ENCODE measurements at regions not wholly inside any gene's neighbourhood (a gene's known extent, or its start where the extent isn't known, plus 50 kb on each side); places are given as distances from the start of the nearest gene placed in this dataset.
A peak's percentile ranks its signal among the peaks of the same experiment; 100 is the strongest.

GRCh38 chr2:8414946-8415879 lies 266.6 kb upstream of the ID2 start:
- Histone ChIP-seq H3K27ac (ENCODE audit: low read depth in 1 of 2, low read length in 2 of 2) (peak overlapping the region; percentile 26 to 74), H3K36me3 (replicated peaks in 1 of 2; ENCODE audit: control insufficient read depth in 1 of 2, insufficient read depth in 2 of 2, low read length in 2 of 2) (no peaks in the 10 kb centered on the region), H3K4me1 (ENCODE audit: control insufficient read depth in 1 of 2, insufficient read depth in 2 of 2, low read length in 2 of 2) (peaks cover 48 to 54% of the 10 kb centered on the region in 2 donors), H3K4me3 (replicated peaks in 1 of 3; ENCODE audit: low read depth in 2 of 3, low read length in 3 of 3) (peak overlapping the region in 1 of 3 experiments; percentile 41), H3K9ac (ENCODE audit: insufficient read depth, low read length, poor library complexity, severe bottlenecking) (no peak overlapping the region), H2AFZ (ENCODE audit: insufficient read depth, low read depth, low read length, poor library complexity, severe bottlenecking) (peak overlapping the region; percentile 19), H3K79me2 (ENCODE audit: insufficient read depth, low read length) (no peaks in the 10 kb centered on the region), H3K4me2 (replicated peaks; ENCODE audit: extremely low read depth, low read length, poor library complexity, severe bottlenecking) (peak overlapping the region; percentile 58), H4K20me1 (ENCODE audit: insufficient read depth, low read length) (no peaks in the 10 kb centered on the region), H3K9me3 (replicated peaks in 1 of 2; ENCODE audit: control insufficient read depth in 1 of 2, insufficient read depth in 1 of 2, low read length in 2 of 2) (no peaks in the 10 kb centered on the region), H3K27me3 (ENCODE audit: control insufficient read depth in 2 of 2, insufficient read depth in 2 of 2, low read length in 2 of 2) (no peaks in the 10 kb centered on the region)
- DNase-seq, result peak; percentile 42 to 73 (median 68)
- Mint-ChIP-seq H3K9me3 (peaks cover 0 to 2% (median 0%) of the 10 kb centered on the region in 7 donors), H3K4me3 (peak overlapping the region; percentile 60 to 61), H3K27ac (peak overlapping the region; percentile 64 to 94 (median 86)), H3K36me3 (peaks cover 2 to 3% of the 10 kb centered on the region in 2 donors), H3K4me1 (peaks cover 57% of the 10 kb centered on the region), H3K27me3 (ENCODE audit: low read depth in 3 of 3) (peaks cover 0 to 4% (median 0%) of the 10 kb centered on the region in 3 donors)
- WGBS (ENCODE audit: insufficient coverage), result 42% methylated on average over 3 of the region's 13 CpGs
- intact Hi-C loops (cut with micrococcal nuclease), result loop anchor here (10.0 kb wide), 3 partner anchors 60 to 270 kb away; partner anchors contain the start of gene ID2 (in 1 of the 2)
- TF ChIP-seq CTCF (IDR thresholded peaks at IDR 0.05), result no peak

GRCh38 chr2:8416001-8416571 lies 265.8 kb upstream of the ID2 start:
- Histone ChIP-seq H3K4me3 (replicated peaks in 1 of 3; ENCODE audit: low read depth in 2 of 3, low read length in 3 of 3) (peak overlapping the region in 1 of 3 experiments; percentile 41), H3K27ac (ENCODE audit: low read depth in 1 of 2, low read length in 2 of 2) (peak overlapping the region in 1 of 2 donors; percentile 74), H3K79me2 (ENCODE audit: insufficient read depth, low read length) (no peaks in the 10 kb centered on the region), H4K20me1 (ENCODE audit: insufficient read depth, low read length) (no peaks in the 10 kb centered on the region), H2AFZ (ENCODE audit: insufficient read depth, low read depth, low read length, poor library complexity, severe bottlenecking) (no peak overlapping the region), H3K27me3 (ENCODE audit: control insufficient read depth in 2 of 2, insufficient read depth in 2 of 2, low read length in 2 of 2) (no peaks in the 10 kb centered on the region), H3K4me1 (ENCODE audit: control insufficient read depth in 1 of 2, insufficient read depth in 2 of 2, low read length in 2 of 2) (peaks cover 50 to 56% of the 10 kb centered on the region in 2 donors), H3K9ac (ENCODE audit: insufficient read depth, low read length, poor library complexity, severe bottlenecking) (no peak overlapping the region), H3K4me2 (replicated peaks; ENCODE audit: extremely low read depth, low read length, poor library complexity, severe bottlenecking) (peak overlapping the region; percentile 58), H3K9me3 (replicated peaks in 1 of 2; ENCODE audit: control insufficient read depth in 1 of 2, insufficient read depth in 1 of 2, low read length in 2 of 2) (no peaks in the 10 kb centered on the region), H3K36me3 (replicated peaks in 1 of 2; ENCODE audit: control insufficient read depth in 1 of 2, insufficient read depth in 2 of 2, low read length in 2 of 2) (no peaks in the 10 kb centered on the region)
- peaks cover 0 to 4% (median 0%) of the 10 kb centered on the region in 3 donors for H3K27me3 Mint-ChIP-seq (ENCODE audit: low read depth in 3 of 3)
- H3K4me3 Mint-ChIP-seq, result no peak overlapping the region
- peak overlapping the region in 6 of 7 donors; percentile 48 to 94 (median 86) for H3K27ac Mint-ChIP-seq
- DNase-seq, result no peak
- peaks cover 0 to 2% (median 0%) of the 10 kb centered on the region in 7 donors for H3K9me3 Mint-ChIP-seq
- H3K36me3 Mint-ChIP-seq, result peaks cover 2 to 3% of the 10 kb centered on the region in 2 donors
- H3K4me1 Mint-ChIP-seq, result peaks cover 57% of the 10 kb centered on the region
- TF ChIP-seq CTCF (IDR thresholded peaks at IDR 0.05), result no peak
- intact Hi-C loops (cut with micrococcal nuclease), result loop anchor here (10.0 kb wide), 3 partner anchors 59 to 269 kb away; partner anchors contain the start of gene ID2 (in 1 of the 2)
- WGBS (ENCODE audit: insufficient coverage), result 100% methylated on average over 5 of the region's 6 CpGs

Data from CD14-positive monocyte (primary cell).